ENCODE measurements at regions not wholly inside any gene's neighbourhood (a gene's known extent, or its start where the extent isn't known, plus 50 kb on each side); places are given as distances from the start of the nearest gene placed in this dataset.

DNA sequence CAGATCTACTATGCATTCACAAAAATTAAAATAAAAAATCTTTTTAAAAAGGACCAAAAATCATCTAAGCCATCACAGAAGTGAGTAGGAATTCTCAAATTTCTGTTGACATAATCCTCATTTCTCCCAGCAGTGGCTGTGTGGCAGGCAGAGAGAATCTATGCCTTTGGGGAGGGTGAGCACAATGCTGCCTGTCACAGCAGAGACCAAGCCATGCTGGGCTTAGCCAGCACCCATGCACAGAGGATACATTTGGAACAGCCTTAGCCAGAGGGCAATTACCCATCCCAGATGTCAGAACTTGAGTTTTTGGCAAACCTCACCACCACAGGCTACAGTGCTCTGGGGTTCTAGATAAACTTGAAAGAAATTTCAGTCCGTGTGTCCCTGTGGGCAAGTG is 1274.8 kb upstream of the ADGRL3 start:
- DNase-seq = no peak

DNA sequence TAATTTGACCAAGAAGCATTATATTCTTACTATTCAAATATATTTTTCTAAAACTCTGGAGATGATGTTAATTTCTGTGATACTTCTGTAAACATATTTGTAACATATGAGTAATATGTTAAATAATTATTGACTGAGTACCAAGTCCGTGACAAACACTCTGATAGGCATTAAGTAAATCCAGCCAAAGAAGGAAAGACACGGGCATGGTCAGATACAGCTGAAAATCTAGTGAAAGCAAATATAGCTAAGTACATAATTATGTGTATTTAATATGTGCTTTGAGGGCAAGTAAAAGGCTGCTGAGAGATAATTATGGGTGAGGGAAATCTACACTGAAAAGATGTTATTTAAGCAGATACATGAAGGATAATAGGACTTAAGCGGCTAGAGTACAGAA is 1263.6 kb upstream of the ADGRL3 start:
- no peak for DNase-seq

DNA sequence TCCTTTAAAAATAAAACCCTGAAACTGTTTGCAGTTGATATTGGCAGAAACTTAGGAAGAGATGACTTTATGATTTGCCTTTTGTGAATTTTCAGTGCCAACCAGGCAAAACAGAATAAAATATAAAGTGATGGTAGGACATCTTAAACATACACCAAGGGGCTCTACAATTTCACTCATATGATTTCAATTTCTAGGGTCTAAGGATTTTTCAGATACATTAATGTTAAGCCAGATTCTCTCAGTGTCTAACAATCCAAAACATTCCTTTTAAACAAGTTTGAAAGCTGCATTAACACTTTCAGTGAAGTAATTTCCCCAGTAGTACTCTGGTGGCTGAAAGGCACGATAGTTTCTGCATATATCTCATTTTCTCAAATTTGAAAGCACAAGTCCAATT is 1262.0 kb upstream of the ADGRL3 start:
- DNase-seq = no peak

DNA sequence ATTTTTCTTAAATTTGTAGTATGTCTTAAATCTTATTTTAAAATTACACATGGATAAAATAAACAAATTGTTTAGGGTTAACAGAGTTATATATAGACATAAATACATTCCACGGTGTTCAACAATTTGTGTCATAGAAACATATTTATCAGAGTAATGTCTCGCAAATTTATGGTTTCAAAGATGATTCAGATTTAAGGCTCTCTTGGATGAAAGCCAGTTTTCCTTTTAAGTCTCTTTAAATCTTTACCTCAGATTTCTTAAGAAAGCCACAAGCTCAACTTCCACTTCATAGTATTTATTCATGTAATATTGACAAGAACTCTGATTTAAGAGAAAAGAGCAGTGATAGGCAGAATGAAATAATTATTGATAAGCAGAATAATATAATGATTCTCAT is 1254.8 kb upstream of the ADGRL3 start:
- DNase-seq = no peak

DNA sequence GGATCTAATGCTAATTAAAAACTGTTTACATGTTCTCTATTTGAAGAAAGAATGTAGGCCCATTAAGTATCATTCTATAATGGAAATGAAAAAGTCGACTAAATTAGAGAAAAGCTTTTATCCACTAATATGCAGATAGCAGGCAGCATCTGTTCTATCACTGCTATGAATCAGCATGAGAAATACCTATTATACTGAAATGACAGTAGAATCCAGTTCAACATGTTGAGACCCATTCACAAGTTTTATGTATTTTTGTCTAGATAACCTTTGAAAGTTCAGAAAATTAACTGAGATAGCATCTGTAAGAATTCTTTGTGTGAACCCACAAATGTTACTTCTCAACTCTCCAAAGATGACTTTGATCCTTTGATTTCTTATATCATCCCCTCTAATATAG is 1254.4 kb upstream of the ADGRL3 start:
- DNase-seq = no peak

DNA sequence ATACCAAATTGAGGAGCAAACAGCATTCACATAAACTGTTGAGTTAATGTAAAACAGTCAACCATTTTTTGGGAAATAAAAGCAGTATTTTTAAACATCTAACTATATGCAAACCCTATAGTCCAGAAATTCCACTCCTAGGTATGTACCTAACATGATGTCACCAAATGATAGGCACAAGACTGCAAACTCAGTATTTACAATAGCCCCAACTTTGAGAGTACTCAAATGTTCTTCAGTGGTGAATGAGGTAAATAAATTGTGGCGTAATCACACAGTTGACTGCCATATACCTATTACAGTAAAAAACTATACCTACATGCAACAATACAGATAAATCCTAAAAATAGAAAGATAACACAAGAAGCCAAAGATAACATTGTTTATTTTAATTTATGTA is 1243.8 kb upstream of the ADGRL3 start:
- DNase-seq = no peak

DNA sequence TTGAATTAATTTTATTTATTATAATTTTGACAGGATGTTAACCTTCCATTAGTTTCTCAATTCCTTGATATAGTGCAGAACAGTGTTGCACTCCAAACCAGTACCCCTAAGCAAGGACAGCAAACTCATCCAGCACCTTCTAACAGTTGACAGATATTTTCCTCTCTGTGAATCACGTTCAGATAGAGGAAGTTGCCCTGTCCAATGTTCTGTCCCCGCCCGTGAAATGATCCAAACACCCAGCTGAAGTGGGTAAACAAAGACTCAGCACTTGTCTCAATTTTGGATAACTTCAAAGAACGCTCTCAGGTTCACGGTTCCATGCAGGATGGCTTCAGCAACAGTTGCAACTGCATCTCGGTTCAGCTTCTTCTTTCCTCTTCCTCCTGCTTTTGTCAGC is 1240.0 kb upstream of the ADGRL3 start:
- DNase-seq = no peak

DNA sequence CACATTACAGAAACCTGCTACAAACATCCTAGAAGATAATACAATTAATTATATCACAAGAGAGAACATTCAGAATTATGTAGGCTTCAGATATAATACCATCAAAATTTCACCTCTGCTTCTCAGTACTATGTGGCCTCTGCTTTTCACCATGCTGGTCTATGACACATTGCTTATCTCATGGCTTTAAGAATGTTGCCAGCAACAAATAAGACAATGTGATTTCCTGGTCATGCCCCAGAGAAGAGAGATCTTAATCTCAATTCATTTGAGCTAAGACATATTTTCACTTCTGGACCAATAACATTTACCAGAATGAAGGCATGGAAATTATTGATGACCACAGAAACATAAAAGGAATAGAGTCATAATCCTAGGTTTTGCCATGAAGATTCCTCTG is 1233.4 kb upstream of the ADGRL3 start:
- DNase-seq = no peak

DNA sequence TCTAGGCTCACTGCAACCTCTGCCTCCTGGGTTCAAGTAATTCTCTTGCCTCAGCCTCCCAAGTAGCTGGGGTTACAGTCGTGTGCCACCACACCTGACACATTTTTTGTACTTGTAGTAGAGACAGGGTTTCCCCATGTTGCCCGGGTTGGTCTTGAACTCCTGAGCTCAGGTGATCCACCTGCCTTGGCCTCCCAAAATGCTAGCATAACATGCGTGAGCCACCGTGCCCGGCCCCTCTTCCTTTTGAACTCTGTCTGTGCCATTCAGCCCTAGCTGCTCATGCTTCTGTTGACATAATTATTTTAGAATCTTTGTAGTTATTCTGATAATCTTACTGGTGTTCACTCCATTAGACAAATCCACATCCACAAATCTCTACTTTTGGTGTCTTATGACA is 1231.3 kb upstream of the ADGRL3 start:
- no peak for DNase-seq

DNA sequence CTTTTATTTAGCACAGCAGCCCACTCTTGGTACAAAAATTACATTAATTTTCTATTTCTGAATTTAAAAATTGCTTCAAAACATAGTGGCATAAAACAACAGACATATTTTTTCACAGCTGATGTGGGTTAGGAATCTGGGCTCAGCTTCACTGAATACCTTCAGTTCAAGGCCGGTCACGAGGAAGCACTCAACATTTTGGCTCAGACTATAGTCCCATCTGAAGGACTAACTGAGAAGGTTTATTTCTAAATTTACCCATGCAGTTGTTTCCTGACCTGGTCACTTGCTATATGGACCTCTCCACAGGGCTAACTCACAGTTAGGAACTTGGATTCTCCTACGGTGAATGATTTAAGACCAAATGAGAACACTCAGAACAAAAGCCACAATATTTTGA is 1230.2 kb upstream of the ADGRL3 start:
- no peak for DNase-seq

DNA sequence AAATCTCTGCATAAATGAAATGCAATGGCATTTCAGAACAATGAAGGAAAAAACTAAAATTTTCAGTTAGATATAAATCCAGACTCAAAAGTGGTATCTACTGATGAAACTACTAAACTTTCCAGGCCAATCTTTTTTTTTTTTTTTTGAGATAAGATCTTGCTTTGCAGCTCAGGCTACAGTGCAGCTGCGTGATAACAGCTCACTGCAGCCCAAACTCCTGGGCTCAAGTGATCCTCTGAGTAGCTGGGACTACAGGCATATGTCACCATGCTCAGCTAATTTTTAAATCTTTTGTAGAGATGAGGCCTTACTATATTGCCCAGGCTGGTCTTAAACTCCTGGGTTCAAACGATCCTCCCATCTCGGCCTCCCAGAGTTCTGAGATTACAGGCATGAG is 1228.2 kb upstream of the ADGRL3 start:
- DNase-seq = no peak

DNA sequence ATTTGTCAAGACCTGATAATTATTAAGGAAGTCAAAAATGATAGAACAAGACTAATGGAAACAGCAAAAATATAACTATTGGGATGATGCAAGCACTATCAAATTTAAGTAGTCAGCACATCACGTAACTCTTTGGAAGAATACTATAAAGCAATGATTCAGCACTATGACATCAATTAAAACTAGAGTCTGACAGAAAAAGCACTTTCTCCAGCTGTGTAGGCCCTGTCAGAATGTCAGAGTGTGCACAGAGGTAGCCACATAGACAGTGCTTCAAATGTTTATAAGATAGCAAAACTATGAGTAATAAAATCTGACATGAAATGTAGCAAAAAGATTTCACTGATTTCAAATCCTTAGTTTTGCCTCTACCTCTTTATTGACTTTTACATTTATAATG is 1226.6 kb upstream of the ADGRL3 start:
- no peak for DNase-seq

DNA sequence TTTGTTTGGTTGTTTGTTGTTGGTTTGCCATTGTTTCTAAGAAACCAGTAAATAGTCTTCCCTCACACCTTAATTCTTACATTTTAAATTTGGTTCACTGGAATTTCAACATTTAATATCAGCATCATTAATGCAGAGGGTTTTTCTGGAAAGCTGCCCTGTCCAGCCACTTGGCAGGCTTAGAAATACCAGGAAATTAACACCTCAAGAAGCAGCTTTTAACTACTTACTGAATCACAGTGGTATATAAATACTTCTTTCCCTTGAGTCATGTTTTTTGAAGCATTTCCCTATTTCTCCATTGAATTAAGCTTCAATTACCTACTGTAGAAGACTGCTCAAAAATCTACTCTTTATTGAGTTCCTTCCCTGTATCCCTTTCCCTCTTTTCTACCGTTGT is 1221.1 kb upstream of the ADGRL3 start:
- DNase-seq = no peak

DNA sequence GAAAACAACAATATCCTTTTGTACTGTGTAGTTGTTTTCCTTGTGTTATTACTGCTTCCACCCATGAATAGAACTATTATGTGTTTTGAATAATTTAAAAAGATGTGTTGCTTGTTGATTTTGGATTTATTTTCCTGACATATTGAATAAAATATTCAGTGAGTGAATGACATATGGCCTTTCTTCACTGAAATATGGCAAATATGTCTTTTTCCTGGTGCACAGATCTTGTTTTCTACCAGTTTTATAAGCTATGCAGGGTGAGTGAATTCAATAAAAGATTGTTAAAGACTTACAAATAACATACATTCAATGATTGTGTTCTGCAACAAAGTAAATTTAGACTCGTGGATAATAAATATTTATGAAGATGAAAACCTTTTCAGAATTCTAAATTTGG is 1216.3 kb upstream of the ADGRL3 start:
- DNase-seq = no peak

DNA sequence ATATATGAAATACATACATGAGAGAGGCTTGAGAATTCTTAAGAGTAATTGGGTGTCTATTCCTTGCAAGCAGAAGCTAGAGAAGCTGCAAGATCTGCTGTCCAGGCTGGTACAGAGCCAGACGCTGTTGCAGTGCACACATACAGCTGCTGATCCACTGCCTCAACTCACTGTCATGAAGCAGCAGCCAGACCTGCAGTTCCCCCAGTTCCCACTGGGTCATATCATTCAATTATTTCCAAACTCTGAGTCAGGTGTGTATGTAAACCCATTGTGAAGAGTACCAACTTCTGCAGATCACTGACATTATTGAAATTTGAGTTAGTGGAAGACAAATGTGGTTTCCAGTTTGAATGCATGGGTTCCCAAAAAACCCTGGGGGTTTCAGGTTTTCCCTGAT is 1212.8 kb upstream of the ADGRL3 start:
- DNase-seq = no peak

DNA sequence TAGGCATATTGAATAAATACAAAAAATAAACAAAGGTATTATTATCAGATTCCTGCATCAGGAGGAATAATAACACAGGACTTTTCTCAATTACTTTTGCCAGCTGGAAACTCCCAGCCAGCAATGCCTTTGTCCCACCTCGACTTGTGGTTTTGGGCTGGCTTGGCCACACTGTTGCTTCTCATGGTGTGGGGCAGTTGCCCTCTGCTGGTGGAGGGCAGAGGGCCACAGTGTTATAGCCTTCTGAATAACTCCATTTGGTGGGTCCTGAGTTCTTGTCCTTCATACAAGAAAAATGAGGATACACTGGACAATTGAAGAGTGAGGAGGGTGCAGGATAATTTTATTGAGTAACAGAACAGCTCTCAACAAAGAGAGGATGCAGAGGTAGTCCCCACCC is 1206.0 kb upstream of the ADGRL3 start:
- DNase-seq = no peak

DNA sequence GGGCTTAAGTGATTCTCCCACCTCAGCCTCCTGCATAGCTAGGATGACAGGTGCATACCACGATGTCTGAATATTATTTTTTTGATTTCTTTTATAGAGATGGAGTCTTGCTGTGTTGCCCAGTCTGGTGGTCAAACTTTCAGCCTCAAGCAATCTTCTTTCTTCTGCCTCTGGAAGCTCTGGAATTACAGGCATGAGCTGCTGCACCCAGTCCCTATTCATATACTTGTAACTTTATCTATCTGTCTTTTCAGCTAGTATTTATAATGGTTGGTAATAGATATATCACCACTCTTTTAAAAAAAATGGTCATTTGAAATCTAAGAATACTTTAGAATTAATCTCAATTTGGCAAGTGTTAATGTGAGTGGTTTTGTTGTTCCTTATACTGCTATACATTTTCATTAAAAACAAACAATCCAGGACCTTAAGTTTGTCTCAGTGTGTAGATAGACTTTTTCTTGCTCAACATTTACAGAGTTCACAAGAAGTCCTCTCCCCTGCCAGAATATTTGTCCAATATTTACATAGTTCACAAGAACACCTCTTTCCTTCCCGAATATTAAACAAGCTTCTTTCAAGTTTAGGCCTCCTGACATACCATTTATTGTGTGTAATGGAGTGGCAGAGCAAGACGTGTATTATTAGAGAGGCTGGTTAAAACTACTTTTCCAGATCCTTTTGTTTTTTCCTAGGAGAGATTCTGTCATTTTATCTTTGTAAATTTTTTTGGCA is 1197.4 kb upstream of the ADGRL3 start:
- no peak for DNase-seq

DNA sequence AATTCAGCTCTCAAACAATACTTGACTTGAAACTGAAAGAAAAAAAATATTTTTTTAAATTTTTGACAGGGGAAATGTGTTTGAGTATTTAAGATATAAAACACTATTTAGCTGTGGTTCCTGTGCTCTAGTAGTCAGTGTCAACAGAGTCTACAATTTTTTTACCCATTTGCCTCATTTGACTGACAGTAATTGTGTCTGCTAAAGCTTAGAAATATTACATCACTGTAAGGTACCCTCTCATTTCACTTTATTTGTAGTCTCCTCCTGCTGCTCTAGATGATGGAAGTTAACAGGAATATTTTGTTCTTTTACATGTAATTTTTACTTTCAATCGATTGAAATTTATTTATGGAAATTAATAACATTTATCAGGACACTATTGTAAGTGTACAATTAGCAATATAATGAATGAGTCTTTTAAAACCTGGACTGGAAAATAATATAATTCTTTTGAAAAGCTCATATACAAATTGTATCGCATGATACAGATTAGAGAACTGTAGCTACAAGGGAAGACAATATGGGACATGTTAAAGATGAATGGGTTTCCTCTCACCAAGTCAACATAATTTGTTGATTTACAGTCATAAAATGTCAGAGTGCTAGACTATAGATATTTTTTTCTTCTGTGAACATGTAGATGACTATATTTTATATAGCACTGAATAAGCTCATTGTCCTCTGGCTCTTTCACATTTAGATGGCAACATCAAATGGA is 1186.5 kb upstream of the ADGRL3 start:
- no peak for DNase-seq

DNA sequence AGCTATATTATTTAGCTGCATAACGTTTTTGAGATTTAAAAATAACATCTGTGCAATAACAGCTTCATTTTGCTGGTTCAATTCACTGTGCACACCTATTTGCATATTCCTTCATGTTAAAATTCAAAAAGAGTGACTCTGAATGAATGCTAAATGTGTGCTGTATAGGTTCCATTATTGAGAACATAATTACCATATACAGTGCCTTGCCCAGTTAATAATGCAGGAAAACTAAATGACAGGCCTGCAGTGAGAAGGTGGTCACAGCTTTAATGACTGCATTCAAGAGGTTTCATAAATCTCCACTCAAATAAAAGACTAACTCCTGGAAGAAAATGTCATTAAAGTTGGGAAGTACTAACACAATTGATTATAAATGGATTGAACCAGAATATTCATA is 1183.2 kb upstream of the ADGRL3 start:
- DNase-seq = no peak

DNA sequence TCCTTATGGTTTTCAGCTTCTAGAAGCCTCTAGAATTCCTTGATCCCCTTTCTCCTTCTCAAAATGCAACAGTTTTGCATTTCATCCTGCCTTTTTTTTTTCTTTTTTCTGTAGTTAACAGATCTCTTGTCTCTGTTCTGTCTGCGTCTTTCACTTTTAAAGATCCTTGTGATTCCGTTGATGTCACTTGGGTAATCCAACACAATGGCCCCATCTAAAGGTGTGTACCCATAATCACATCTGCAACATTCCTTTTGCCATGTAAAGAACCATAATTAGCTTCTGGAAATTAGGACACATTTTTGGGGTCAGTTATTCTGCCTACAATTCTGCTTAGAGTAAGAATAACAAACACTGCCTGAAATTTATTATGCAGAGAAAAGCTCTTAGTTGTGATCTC is 1180.9 kb upstream of the ADGRL3 start:
- no peak for DNase-seq

DNA sequence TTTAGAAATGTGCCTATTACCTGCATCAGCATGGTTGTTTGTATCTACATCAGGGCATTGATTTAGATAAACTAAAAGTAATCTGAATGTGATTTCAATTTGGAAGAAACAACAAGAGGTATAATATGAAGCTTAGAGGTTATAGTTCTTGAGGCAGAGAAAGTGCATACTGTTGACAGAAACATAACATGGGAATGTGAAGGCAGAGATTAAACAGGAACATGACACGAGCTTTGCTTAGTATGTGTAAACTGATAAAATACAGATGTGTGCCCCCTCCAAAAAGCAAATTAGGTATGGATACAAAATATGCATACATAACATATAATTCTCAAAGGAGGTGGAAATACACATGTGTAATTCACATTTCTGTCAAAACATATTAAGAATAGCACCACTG is 1180.2 kb upstream of the ADGRL3 start:
- no peak for DNase-seq

DNA sequence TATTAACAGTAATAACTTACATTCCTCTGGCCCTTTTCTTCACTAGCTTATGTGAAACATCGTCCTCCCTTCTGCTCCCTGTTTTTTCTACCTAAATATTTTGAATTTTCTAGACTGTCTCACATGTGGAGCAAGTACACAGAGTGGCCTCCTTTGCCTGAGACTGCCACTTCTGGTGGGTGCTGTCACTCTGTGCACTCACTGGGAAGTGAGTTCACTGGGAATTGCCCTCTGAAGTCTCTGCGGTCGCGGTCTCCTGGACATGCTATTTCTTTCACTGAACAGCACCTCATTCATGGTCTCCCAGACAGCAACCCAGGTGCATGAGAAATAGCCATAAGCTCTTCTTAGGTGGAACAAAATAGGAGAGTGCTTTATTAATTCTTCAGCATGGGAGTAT is 1179.7 kb upstream of the ADGRL3 start:
- DNase-seq = no peak

DNA sequence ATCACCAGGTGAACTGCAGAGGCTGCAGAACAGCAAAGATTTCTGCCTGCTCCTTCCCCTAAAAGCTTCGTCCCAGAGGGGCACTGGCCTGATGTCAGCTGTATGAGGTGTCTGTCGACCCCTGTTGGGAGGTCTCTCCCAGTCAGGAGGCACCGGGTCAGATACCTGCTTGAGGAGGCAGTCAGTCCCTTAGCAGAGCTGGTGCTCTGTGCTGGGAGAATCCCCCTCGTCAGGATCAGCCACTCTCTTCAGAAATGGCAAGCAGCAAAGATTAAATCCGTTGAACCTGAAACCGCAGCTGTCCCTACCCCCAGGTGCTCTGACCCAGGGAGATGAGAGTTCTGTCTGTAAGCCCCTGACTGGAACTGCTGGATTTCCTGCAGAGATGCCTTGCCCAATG is 1166.3 kb upstream of the ADGRL3 start:
- DNase-seq = no peak

DNA sequence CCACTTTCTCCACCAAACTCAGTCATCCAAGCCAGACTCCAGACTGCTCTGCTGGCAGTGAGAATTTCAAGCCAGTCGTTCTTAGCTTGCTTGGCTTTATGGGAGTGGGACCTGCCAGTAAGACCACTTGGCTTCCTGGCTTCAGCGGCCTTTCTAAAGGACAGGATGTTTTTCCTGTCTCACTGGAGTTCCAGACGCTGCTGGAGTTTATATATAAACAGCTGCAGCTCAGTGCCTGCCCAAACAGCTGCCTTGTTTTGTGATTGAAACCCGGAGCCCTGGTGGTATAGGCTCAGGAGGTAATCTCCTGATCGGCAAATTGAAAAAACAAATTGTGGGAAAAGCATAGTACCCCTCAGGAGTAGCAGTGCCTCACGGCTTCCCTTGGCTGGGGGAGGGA is 1165.8 kb upstream of the ADGRL3 start:
- no peak for DNase-seq

DNA sequence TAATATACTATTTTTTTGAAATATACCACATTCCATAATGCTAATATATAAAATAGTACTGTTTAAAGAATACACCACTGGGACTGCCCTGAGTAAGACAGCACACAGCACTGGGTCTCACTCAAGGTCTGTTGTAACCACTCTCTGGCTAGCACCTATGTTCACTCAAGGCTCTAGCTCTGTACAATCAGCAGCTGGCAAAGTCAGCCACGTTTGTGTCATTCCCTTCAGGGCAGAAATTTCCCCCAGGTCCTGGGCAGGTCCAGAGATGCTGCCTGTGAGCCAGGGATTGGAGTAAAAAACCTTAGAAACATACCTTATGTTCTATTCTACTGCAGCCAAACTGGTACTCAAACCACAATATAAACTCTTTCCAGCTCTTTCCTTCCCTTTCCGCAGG is 1160.2 kb upstream of the ADGRL3 start:
- no peak for DNase-seq
